ENCODE measurements at regions not wholly inside any gene's neighbourhood (a gene's known extent, or its start where the extent isn't known, plus 50 kb on each side); places are given as distances from the start of the nearest gene placed in this dataset.
A peak's percentile ranks its signal among the peaks of the same experiment; 100 is the strongest.

GRCh38 chr20:56943946-56944945 lies 315.1 kb downstream of the TFAP2C start:
- no TSS peak for BruUV-seq (replicated peaks)
- no peak overlapping the region for H3K4me2 ChIP-seq (ENCODE audit: low read length)
- H3K9me2 ChIP-seq (ENCODE audit: insufficient read depth, low read length): no peaks in the 10 kb centered on the region
- no peak overlapping the region for H3K4me3 ChIP-seq (ENCODE audit: low read depth, low read length, poor library complexity, severe bottlenecking)
- no peak overlapping the region for H3K27ac ChIP-seq (ENCODE audit: low read depth, low read length, poor library complexity, severe bottlenecking)
- intact Hi-C loops (cut with micrococcal nuclease; ENCODE audit: unreplicated experiment): no loop called here
- ChIA-PET POLR2A (interaction anchor here (0.6 kb wide), 1 partner anchor 68 kb away, joined by 4 read pairs; no protein-coding TSS in a partner anchor), CTCF (ENCODE audit: unreplicated experiment) (no interaction called here)
- H3K9me3 ChIP-seq (ENCODE audit: low read length): no peaks in the 10 kb centered on the region
- H3K4me1 ChIP-seq (ENCODE audit: insufficient read depth, low read length, poor library complexity, severe bottlenecking): no peaks in the 10 kb centered on the region
- no peaks in the 10 kb centered on the region for H4K20me1 ChIP-seq (ENCODE audit: insufficient read depth, low read length)
- no peaks in the 10 kb centered on the region for H3K79me2 ChIP-seq (ENCODE audit: insufficient read depth, low read depth, low read length)
- no peak for DNase-seq (ENCODE audit: low spot score)
- no peak overlapping the region for H2AFZ ChIP-seq (ENCODE audit: low read length)
- no peaks in the 10 kb centered on the region for H3K36me3 ChIP-seq (ENCODE audit: insufficient read depth, low read length)
- no peak for TF ChIP-seq CTCF (conservative IDR thresholded peaks at IDR 0.05; ENCODE audit: low read length)
- TF ChIP-seq EZH2phosphoT487 (IDR thresholded peaks at IDR 0.05; ENCODE audit: borderline replicate concordance, low read depth, low read length): no peak

- intact Hi-C loops (cut with micrococcal nuclease; ENCODE audit: unreplicated experiment): no loop called here
- Histone ChIP-seq H3K4me3 (ENCODE audit: low read depth, low read length, poor library complexity, severe bottlenecking) (no peak overlapping the region), H3K79me2 (ENCODE audit: insufficient read depth, low read depth, low read length) (no peaks in the 10 kb centered on the region), H3K9me2 (ENCODE audit: insufficient read depth, low read length) (no peaks in the 10 kb centered on the region), H3K36me3 (ENCODE audit: insufficient read depth, low read length) (no peaks in the 10 kb centered on the region), H3K27ac (ENCODE audit: low read depth, low read length, poor library complexity, severe bottlenecking) (no peak overlapping the region), H4K20me1 (ENCODE audit: insufficient read depth, low read length) (no peaks in the 10 kb centered on the region), H2AFZ (ENCODE audit: low read length) (no peak overlapping the region), H3K4me2 (ENCODE audit: low read length) (no peak overlapping the region), H3K4me1 (ENCODE audit: insufficient read depth, low read length, poor library complexity, severe bottlenecking) (no peaks in the 10 kb centered on the region), H3K9me3 (ENCODE audit: low read length) (no peaks in the 10 kb centered on the region)
- TF ChIP-seq EZH2phosphoT487 (IDR thresholded peaks at IDR 0.05; ENCODE audit: borderline replicate concordance, low read depth, low read length): no peak
- TF ChIP-seq CTCF (conservative IDR thresholded peaks at IDR 0.05; ENCODE audit: low read length): 0 out of 2 replicates have a peak, but pooled peaks have one; percentile 25
- BruUV-seq (replicated peaks): no TSS peak
- ChIA-PET POLR2A (interaction anchor here (0.6 kb wide), 1 partner anchor 69 kb away, joined by 4 read pairs; no protein-coding TSS in a partner anchor), CTCF (ENCODE audit: unreplicated experiment) (no interaction called here)
- DNase-seq (ENCODE audit: low spot score): peak; percentile 11
These were observed 316.0 kb downstream of the TFAP2C start for GRCh38 chr20:56945057-56945456.

DNA sequence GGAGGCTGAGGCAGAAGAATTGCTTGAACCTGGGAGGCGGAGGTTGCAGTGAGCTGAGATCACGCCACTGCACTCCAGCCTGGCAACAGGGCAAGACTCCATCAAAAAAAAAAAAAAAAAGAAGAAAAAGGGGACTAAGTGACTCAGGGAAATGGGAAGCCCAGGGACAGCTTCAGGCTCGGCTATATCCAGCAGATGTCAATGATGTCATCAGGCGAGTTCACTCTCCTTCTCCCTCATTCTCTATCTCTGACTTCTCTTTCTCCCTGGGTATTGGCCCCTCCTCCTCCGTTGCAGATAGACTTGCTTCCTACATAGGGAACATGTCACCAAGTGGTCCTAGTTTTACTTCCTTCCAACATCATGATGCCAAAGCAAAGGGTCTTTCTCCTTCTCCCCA lies 316.8 kb downstream of the TFAP2C start:
- Histone ChIP-seq H3K4me2 (ENCODE audit: low read length) (no peak overlapping the region), H3K4me1 (ENCODE audit: insufficient read depth, low read length, poor library complexity, severe bottlenecking) (no peaks in the 10 kb centered on the region), H3K4me3 (ENCODE audit: low read depth, low read length, poor library complexity, severe bottlenecking) (no peak overlapping the region), H3K27ac (ENCODE audit: low read depth, low read length, poor library complexity, severe bottlenecking) (no peak overlapping the region), H4K20me1 (ENCODE audit: insufficient read depth, low read length) (no peaks in the 10 kb centered on the region), H2AFZ (ENCODE audit: low read length) (no peak overlapping the region), H3K9me3 (ENCODE audit: low read length) (no peaks in the 10 kb centered on the region), H3K79me2 (ENCODE audit: insufficient read depth, low read depth, low read length) (no peaks in the 10 kb centered on the region), H3K9me2 (ENCODE audit: insufficient read depth, low read length) (no peaks in the 10 kb centered on the region), H3K36me3 (ENCODE audit: insufficient read depth, low read length) (no peaks in the 10 kb centered on the region)
- TF ChIP-seq CTCF (conservative IDR thresholded peaks at IDR 0.05; ENCODE audit: low read length): no peak
- no peak for TF ChIP-seq EZH2phosphoT487 (IDR thresholded peaks at IDR 0.05; ENCODE audit: borderline replicate concordance, low read depth, low read length)
- intact Hi-C loops (cut with micrococcal nuclease; ENCODE audit: unreplicated experiment): no loop called here
- no peak for DNase-seq (ENCODE audit: low spot score)
- CTCF ChIA-PET (ENCODE audit: unreplicated experiment): no interaction called here
- POLR2A ChIA-PET: no interaction called here
- no TSS peak for BruUV-seq (replicated peaks)

Measured in OCI-LY7 (cell line).